ENCODE measurements at regions not wholly inside any gene's neighbourhood (a gene's known extent, or its start where the extent isn't known, plus 50 kb on each side); places are given as distances from the start of the nearest gene placed in this dataset.

GRCh38 chr15:99921101-99921500, 187.9 kb upstream of the LYSMD4 start:
- Histone ChIP-seq H3K36me3 (ENCODE audit: control insufficient read depth in 3 of 3, insufficient read depth in 2 of 3, low read depth in 1 of 3, low read length in 3 of 3) (no peaks in the 10 kb centered on the region), H3K4me1 (ENCODE audit: control insufficient read depth in 3 of 3, insufficient read depth in 2 of 3, low read depth in 1 of 3, low read length in 2 of 3) (no peaks in the 10 kb centered on the region), H3K4me3 (ENCODE audit: low read depth in 1 of 3, low read length in 3 of 3) (no peak overlapping the region), H3K9me3 (ENCODE audit: control insufficient read depth in 2 of 2, insufficient read depth in 1 of 2, low read depth in 1 of 2, low read length in 1 of 2) (no peaks in the 10 kb centered on the region), H3K27ac (ENCODE audit: low read depth in 1 of 3, low read length in 2 of 3) (no peak overlapping the region), H3K27me3 (ENCODE audit: control insufficient read depth in 3 of 3, insufficient read depth in 3 of 3, low read length in 3 of 3) (no peaks in the 10 kb centered on the region)
- FAIRE-seq (no peak), DNase-seq (no peak)
- WGBS, 3 donors = 70 to 84% (median 70%) methylated on average over 4 of the region's 4 CpGs

DNA sequence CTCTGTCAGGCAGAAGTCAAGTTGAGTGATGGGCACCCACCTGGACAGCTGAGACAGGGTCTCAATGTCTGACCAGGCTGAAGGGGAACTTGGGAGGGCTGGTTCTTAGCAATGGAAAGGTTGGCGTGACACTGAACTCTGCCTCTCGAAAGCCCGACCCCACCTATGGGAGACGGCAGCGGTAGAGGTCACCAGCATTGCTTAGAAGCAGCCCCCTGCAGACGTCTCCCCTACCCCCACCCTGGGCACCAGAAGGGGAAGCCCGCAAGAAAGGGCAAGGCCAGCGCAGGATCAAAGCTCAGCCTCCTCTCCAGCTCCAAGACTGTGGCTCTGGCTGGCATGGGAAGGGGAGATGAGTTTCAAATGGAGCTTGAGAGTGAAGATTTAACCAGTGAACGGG, 184.8 kb upstream of the LYSMD4 start:
- Histone ChIP-seq H3K4me1 (ENCODE audit: control insufficient read depth in 3 of 3, insufficient read depth in 2 of 3, low read depth in 1 of 3, low read length in 2 of 3) (no peaks in the 10 kb centered on the region), H3K27me3 (ENCODE audit: control insufficient read depth in 3 of 3, insufficient read depth in 3 of 3, low read length in 3 of 3) (no peaks in the 10 kb centered on the region), H3K36me3 (ENCODE audit: control insufficient read depth in 3 of 3, insufficient read depth in 2 of 3, low read depth in 1 of 3, low read length in 3 of 3) (no peaks in the 10 kb centered on the region), H3K27ac (ENCODE audit: low read depth in 1 of 3, low read length in 2 of 3) (no peak overlapping the region), H3K9me3 (ENCODE audit: control insufficient read depth in 2 of 2, insufficient read depth in 1 of 2, low read depth in 1 of 2, low read length in 1 of 2) (no peaks in the 10 kb centered on the region), H3K4me3 (ENCODE audit: low read depth in 1 of 3, low read length in 3 of 3) (no peak overlapping the region)
- WGBS, 3 donors = 84 to 94% (median 91%) methylated on average over 9 of the region's 9 CpGs
- no peak for DNase-seq
- FAIRE-seq = no peak

- WGBS, 3 donors = 49 to 73% (median 53%) methylated on average over 6 of the region's 6 CpGs
These were observed 184.0 kb upstream of the LYSMD4 start for GRCh38 chr15:99917252-99917651.

GRCh38 chr15:99916668-99917223, 183.5 kb upstream of the LYSMD4 start:
- Histone ChIP-seq H3K4me1 (ENCODE audit: control insufficient read depth in 3 of 3, insufficient read depth in 2 of 3, low read depth in 1 of 3, low read length in 2 of 3) (no peaks in the 10 kb centered on the region), H3K4me3 (ENCODE audit: low read depth in 1 of 3, low read length in 3 of 3) (no peak overlapping the region)
- no peak for DNase-seq

More at GRCh38 chr15:99917252-99917651, 184.0 kb upstream of the LYSMD4 start:
- Histone ChIP-seq H3K4me3 (ENCODE audit: low read depth in 1 of 3, low read length in 3 of 3) (no peak overlapping the region), H3K27me3 (ENCODE audit: control insufficient read depth in 3 of 3, insufficient read depth in 3 of 3, low read length in 3 of 3) (no peaks in the 10 kb centered on the region), H3K27ac (ENCODE audit: low read depth in 1 of 3, low read length in 2 of 3) (no peak overlapping the region), H3K36me3 (ENCODE audit: control insufficient read depth in 3 of 3, insufficient read depth in 2 of 3, low read depth in 1 of 3, low read length in 3 of 3) (no peaks in the 10 kb centered on the region), H3K9me3 (ENCODE audit: control insufficient read depth in 2 of 2, insufficient read depth in 1 of 2, low read depth in 1 of 2, low read length in 1 of 2) (no peaks in the 10 kb centered on the region), H3K4me1 (ENCODE audit: control insufficient read depth in 3 of 3, insufficient read depth in 2 of 3, low read depth in 1 of 3, low read length in 2 of 3) (no peaks in the 10 kb centered on the region)
- FAIRE-seq (no peak), DNase-seq (no peak)

GRCh38 chr15:99914723-99915122, 181.5 kb upstream of the LYSMD4 start:
- no peak for DNase-seq
- no peak for FAIRE-seq
- no peaks in the 10 kb centered on the region for H3K4me1 ChIP-seq (ENCODE audit: control insufficient read depth in 3 of 3, insufficient read depth in 2 of 3, low read depth in 1 of 3, low read length in 2 of 3)
- no peaks in the 10 kb centered on the region for H3K27me3 ChIP-seq (ENCODE audit: control insufficient read depth in 3 of 3, insufficient read depth in 3 of 3, low read length in 3 of 3)
- no peak overlapping the region for H3K27ac ChIP-seq (ENCODE audit: low read depth in 1 of 3, low read length in 2 of 3)
- H3K4me3 ChIP-seq (ENCODE audit: low read depth in 1 of 3, low read length in 3 of 3) = no peak overlapping the region
- no peaks in the 10 kb centered on the region for H3K9me3 ChIP-seq (ENCODE audit: control insufficient read depth in 2 of 2, insufficient read depth in 1 of 2, low read depth in 1 of 2, low read length in 1 of 2)
- no peaks in the 10 kb centered on the region for H3K36me3 ChIP-seq (ENCODE audit: control insufficient read depth in 3 of 3, insufficient read depth in 2 of 3, low read depth in 1 of 3, low read length in 3 of 3)
- 71 to 77% (median 75%) methylated on average over 3 of the region's 3 CpGs for WGBS, 3 donors

More at GRCh38 chr15:99916668-99917223, 183.5 kb upstream of the LYSMD4 start:
- no peak overlapping the region for H3K27ac ChIP-seq (ENCODE audit: low read depth in 1 of 3, low read length in 2 of 3)
- no peak for FAIRE-seq
- no peaks in the 10 kb centered on the region for H3K9me3 ChIP-seq (ENCODE audit: control insufficient read depth in 2 of 2, insufficient read depth in 1 of 2, low read depth in 1 of 2, low read length in 1 of 2)
- no peaks in the 10 kb centered on the region for H3K27me3 ChIP-seq (ENCODE audit: control insufficient read depth in 3 of 3, insufficient read depth in 3 of 3, low read length in 3 of 3)
- WGBS, 3 donors = 64 to 88% (median 73%) methylated on average over 10 of the region's 10 CpGs
- no peaks in the 10 kb centered on the region for H3K36me3 ChIP-seq (ENCODE audit: control insufficient read depth in 3 of 3, insufficient read depth in 2 of 3, low read depth in 1 of 3, low read length in 3 of 3)

DNA sequence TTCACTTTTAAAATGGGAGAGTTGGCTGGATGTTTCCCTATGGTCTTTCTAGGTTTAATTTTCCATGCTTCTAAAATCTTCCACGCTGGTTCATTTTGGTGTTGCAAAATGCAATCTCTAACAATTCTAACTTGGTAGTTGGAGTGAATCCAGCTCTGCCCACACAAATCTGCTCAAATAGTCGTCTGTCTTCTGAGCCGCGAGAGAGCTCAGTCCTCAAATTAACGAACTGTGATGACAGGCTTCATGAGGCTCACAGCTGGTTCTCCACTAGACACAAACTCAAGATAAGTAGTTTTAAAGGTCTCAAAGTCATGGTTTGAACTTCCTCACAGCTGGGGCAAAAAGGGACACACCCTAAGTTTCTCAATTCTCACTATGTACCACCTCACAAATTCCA, 178.6 kb upstream of the LYSMD4 start:
- no peak for FAIRE-seq
- H3K4me1 ChIP-seq (ENCODE audit: control insufficient read depth in 3 of 3, insufficient read depth in 2 of 3, low read depth in 1 of 3, low read length in 2 of 3) = no peaks in the 10 kb centered on the region
- DNase-seq = no peak
- H3K27ac ChIP-seq (ENCODE audit: low read depth in 1 of 3, low read length in 2 of 3) = no peak overlapping the region
- H3K36me3 ChIP-seq (ENCODE audit: control insufficient read depth in 3 of 3, insufficient read depth in 2 of 3, low read depth in 1 of 3, low read length in 3 of 3) = no peaks in the 10 kb centered on the region
- no peak overlapping the region for H3K4me3 ChIP-seq (ENCODE audit: low read depth in 1 of 3, low read length in 3 of 3)
- H3K27me3 ChIP-seq (ENCODE audit: control insufficient read depth in 3 of 3, insufficient read depth in 3 of 3, low read length in 3 of 3) = no peaks in the 10 kb centered on the region
- WGBS, 3 donors = 52 to 62% (median 58%) methylated on average over 5 of the region's 5 CpGs
- H3K9me3 ChIP-seq (ENCODE audit: control insufficient read depth in 2 of 2, insufficient read depth in 1 of 2, low read depth in 1 of 2, low read length in 1 of 2) = no peaks in the 10 kb centered on the region

DNA sequence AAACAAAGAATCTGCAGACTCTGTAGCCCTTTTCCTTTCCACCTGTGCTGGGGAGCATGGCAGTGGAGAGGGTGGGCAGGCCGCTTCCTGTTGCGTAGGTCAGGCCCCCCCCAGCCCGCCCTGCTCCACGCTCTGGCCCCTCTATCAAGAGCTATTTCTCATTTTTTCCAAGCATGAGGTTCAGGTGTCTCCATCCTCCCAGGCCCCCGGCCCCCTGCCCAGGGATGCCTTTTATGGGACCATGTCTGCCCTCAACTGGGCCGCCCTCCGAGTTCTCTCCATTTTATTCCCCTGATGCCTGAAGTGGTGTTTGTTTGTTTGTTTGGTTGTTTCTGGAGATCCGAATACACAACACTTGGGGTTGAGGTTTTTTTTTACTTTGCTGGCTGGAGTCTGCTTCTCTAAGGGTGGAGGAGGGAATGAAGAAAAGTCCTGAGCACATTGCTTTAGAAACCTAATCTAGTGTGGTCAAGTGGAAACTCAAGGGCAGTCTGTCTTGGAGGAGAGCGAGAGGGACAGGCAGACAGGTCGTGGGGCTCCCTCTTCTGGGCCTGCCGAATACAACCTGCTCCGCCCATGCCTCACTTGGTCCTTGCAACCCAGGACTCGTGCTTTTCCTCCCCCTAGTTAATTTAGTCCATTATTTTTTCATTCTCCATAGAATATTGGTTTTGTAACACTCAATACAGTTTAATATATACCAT, 176.5 kb upstream of the LYSMD4 start:
- H3K27me3 ChIP-seq (ENCODE audit: control insufficient read depth in 3 of 3, insufficient read depth in 3 of 3, low read length in 3 of 3) = no peaks in the 10 kb centered on the region
- no peaks in the 10 kb centered on the region for H3K4me1 ChIP-seq (ENCODE audit: control insufficient read depth in 3 of 3, insufficient read depth in 2 of 3, low read depth in 1 of 3, low read length in 2 of 3)
- FAIRE-seq = no peak
- H3K9me3 ChIP-seq (ENCODE audit: control insufficient read depth in 2 of 2, insufficient read depth in 1 of 2, low read depth in 1 of 2, low read length in 1 of 2) = no peaks in the 10 kb centered on the region
- DNase-seq = no peak
- no peak overlapping the region for H3K4me3 ChIP-seq (ENCODE audit: low read depth in 1 of 3, low read length in 3 of 3)
- H3K27ac ChIP-seq (ENCODE audit: low read depth in 1 of 3, low read length in 2 of 3) = no peak overlapping the region
- no peaks in the 10 kb centered on the region for H3K36me3 ChIP-seq (ENCODE audit: control insufficient read depth in 3 of 3, insufficient read depth in 2 of 3, low read depth in 1 of 3, low read length in 3 of 3)
- WGBS, 3 donors = 66 to 74% (median 72%) methylated on average over 13 of the region's 13 CpGs

- FAIRE-seq (no peak), DNase-seq (no peak)
- Histone ChIP-seq H3K4me3 (ENCODE audit: low read depth in 1 of 3, low read length in 3 of 3) (no peak overlapping the region), H3K27ac (ENCODE audit: low read depth in 1 of 3, low read length in 2 of 3) (no peak overlapping the region), H3K9me3 (ENCODE audit: control insufficient read depth in 2 of 2, insufficient read depth in 1 of 2, low read depth in 1 of 2, low read length in 1 of 2) (no peaks in the 10 kb centered on the region), H3K4me1 (ENCODE audit: control insufficient read depth in 3 of 3, insufficient read depth in 2 of 3, low read depth in 1 of 3, low read length in 2 of 3) (no peaks in the 10 kb centered on the region), H3K36me3 (ENCODE audit: control insufficient read depth in 3 of 3, insufficient read depth in 2 of 3, low read depth in 1 of 3, low read length in 3 of 3) (no peaks in the 10 kb centered on the region), H3K27me3 (ENCODE audit: control insufficient read depth in 3 of 3, insufficient read depth in 3 of 3, low read length in 3 of 3) (no peaks in the 10 kb centered on the region)
- 84 to 91% (median 87%) methylated on average over 3 of the region's 3 CpGs for WGBS, 3 donors
These were observed 174.5 kb upstream of the LYSMD4 start for GRCh38 chr15:99907698-99908097.

DNA sequence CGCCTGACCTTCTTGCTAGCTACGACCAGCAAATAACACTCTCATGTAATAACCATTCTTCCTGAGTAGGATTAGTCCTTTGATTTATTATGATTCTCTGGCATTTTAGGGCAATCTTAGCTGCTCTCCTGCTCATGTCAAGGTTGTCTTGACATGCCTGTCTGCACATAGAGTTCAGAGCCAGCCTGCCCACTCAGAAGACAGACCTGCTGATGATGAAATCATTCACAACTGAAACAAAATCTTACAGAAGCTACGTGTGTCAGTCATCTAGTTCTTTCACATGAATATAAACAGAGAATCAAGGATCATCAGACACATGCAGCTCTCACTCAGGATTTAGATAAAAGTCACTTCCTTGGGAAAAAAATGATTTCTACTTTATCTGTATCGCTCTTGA, 173.6 kb upstream of the LYSMD4 start:
- no peaks in the 10 kb centered on the region for H3K4me1 ChIP-seq (ENCODE audit: control insufficient read depth in 3 of 3, insufficient read depth in 2 of 3, low read depth in 1 of 3, low read length in 2 of 3)
- WGBS, 3 donors = 82 to 87% (median 86%) methylated on average over 4 of the region's 4 CpGs
- no peaks in the 10 kb centered on the region for H3K36me3 ChIP-seq (ENCODE audit: control insufficient read depth in 3 of 3, insufficient read depth in 2 of 3, low read depth in 1 of 3, low read length in 3 of 3)
- no peaks in the 10 kb centered on the region for H3K27me3 ChIP-seq (ENCODE audit: control insufficient read depth in 3 of 3, insufficient read depth in 3 of 3, low read length in 3 of 3)
- FAIRE-seq = no peak
- no peak overlapping the region for H3K27ac ChIP-seq (ENCODE audit: low read depth in 1 of 3, low read length in 2 of 3)
- no peaks in the 10 kb centered on the region for H3K9me3 ChIP-seq (ENCODE audit: control insufficient read depth in 2 of 2, insufficient read depth in 1 of 2, low read depth in 1 of 2, low read length in 1 of 2)
- DNase-seq = no peak
- H3K4me3 ChIP-seq (ENCODE audit: low read depth in 1 of 3, low read length in 3 of 3) = no peak overlapping the region

Measured in small intestine (tissue), 7 donors.